ENCODE measurements at regions not wholly inside any gene's neighbourhood (a gene's known extent, or its start where the extent isn't known, plus 50 kb on each side); places are given as distances from the start of the nearest gene placed in this dataset.

DNA sequence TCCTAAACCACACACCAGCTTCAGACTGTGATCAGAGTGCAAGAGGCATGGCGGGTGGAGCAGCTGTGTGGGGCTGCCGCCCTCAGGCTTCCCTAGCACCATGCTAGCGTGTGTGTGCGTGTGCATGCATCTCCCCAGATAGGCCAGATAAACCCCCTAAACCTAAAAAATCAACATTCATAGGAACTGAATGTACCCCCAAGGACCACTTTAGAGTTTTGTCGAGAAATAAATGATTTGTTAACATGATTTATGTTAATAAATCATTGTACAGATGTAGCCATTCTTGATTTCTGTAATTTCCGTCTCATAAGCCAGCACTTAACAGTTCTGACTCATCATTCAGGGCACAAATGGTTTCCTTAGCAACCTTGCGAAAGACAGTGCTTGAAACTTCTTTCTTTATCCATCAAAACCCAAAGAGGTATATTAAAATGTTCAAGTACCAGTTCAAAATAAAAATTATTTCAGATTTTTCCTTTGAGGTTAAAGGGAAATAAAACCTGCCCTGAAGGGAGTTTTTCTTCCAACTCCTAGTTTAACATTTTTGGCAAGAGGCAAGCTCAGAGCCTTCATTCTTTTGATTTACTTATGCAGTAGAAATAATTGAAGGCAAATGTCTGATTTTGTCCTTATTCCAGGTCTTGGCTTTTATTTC is 206.2 kb upstream of the RGS6 start (continued):
- TF ChIP-seq, protein P1, sequence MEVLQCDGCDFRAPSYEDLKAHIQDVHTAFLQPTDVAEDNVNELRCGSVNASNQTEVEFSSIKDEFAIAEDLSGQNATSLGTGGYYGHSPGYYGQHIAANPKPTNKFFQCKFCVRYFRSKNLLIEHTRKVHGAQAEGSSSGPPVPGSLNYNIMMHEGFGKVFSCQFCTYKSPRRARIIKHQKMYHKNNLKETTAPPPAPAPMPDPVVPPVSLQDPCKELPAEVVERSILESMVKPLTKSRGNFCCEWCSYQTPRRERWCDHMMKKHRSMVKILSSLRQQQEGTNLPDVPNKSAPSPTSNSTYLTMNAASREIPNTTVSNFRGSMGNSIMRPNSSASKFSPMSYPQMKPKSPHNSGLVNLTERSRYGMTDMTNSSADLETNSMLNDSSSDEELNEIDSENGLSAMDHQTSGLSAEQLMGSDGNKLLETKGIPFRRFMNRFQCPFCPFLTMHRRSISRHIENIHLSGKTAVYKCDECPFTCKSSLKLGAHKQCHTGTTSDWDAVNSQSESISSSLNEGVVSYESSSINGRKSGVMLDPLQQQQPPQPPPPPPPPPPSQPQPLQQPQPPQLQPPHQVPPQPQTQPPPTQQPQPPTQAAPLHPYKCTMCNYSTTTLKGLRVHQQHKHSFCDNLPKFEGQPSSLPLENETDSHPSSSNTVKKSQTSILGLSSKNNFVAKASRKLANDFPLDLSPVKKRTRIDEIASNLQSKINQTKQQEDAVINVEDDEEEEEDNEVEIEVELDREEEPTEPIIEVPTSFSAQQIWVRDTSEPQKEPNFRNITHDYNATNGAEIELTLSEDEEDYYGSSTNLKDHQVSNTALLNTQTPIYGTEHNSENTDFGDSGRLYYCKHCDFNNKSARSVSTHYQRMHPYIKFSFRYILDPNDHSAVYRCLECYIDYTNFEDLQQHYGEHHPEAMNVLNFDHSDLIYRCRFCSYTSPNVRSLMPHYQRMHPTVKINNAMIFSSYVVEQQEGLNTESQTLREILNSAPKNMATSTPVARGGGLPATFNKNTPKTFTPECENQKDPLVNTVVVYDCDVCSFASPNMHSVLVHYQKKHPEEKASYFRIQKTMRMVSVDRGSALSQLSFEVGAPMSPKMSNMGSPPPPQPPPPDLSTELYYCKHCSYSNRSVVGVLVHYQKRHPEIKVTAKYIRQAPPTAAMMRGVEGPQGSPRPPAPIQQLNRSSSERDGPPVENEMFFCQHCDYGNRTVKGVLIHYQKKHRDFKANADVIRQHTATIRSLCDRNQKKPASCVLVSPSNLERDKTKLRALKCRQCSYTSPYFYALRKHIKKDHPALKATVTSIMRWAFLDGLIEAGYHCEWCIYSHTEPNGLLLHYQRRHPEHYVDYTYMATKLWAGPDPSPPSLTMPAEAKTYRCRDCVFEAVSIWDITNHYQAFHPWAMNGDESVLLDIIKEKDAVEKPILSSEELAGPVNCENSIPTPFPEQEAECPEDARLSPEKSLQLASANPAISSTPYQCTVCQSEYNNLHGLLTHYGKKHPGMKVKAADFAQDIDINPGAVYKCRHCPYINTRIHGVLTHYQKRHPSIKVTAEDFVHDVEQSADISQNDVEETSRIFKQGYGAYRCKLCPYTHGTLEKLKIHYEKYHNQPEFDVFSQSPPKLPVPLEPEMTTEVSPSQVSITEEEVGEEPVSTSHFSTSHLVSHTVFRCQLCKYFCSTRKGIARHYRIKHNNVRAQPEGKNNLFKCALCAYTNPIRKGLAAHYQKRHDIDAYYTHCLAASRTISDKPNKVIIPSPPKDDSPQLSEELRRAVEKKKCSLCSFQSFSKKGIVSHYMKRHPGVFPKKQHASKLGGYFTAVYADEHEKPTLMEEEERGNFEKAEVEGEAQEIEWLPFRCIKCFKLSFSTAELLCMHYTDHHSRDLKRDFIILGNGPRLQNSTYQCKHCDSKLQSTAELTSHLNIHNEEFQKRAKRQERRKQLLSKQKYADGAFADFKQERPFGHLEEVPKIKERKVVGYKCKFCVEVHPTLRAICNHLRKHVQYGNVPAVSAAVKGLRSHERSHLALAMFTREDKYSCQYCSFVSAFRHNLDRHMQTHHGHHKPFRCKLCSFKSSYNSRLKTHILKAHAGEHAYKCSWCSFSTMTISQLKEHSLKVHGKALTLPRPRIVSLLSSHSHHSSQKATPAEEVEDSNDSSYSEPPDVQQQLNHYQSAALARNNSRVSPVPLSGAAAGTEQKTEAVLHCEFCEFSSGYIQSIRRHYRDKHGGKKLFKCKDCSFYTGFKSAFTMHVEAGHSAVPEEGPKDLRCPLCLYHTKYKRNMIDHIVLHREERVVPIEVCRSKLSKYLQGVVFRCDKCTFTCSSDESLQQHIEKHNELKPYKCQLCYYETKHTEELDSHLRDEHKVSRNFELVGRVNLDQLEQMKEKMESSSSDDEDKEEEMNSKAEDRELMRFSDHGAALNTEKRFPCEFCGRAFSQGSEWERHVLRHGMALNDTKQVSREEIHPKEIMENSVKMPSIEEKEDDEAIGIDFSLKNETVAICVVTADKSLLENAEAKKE (CRISPR knock-in tag; IDR thresholded peaks at IDR 0.05) = no peak
- TF ChIP-seq ZNF114 (CRISPR knock-in tag; IDR thresholded peaks at IDR 0.05) (no peak), CREB1 (CRISPR knock-in tag; IDR thresholded peaks at IDR 0.05; ENCODE audit: low read depth) (no peak), NANOG (IDR thresholded peaks at IDR 0.05; ENCODE audit: borderline replicate concordance) (no peak), POLR2AphosphoS5 (IDR thresholded peaks at IDR 0.05; ENCODE audit: low read depth) (no peak), EZH2 (IDR thresholded peaks at IDR 0.05; ENCODE audit: low read depth, unreplicated experiment) (no peak), ZNF331 (CRISPR knock-in tag; IDR thresholded peaks at IDR 0.05; ENCODE audit: low read depth) (no peak), EZH2phosphoT487 (IDR thresholded peaks at IDR 0.05; ENCODE audit: unreplicated experiment) (no peak), REST (IDR thresholded peaks at IDR 0.05; ENCODE audit: unreplicated experiment) (no peak)

Data from GM23338 (cell line).